ENCODE measurements at regions not wholly inside any gene's neighbourhood (a gene's known extent, or its start where the extent isn't known, plus 50 kb on each side); places are given as distances from the start of the nearest gene placed in this dataset.

GRCh38 chr13:74191410-74191809 is 57.2 kb upstream of the KLF12 start:
- ChIA-PET RAD21 (ENCODE audit: unreplicated experiment) (interaction anchor here (1.0 kb wide), 1 partner anchor 356 kb away, joined by 4 read pairs; no protein-coding TSS in a partner anchor), CTCF (interaction anchor here (2.2 kb wide), 1 partner anchor 24 kb away, joined by 6 read pairs; no protein-coding TSS in a partner anchor), POLR2A (no interaction called here), SMC1A (ENCODE audit: uncharacterized antibody, unreplicated experiment) (no interaction called here)
- H3K27me3 ChIP-seq (replicated peaks in 1 of 2; ENCODE audit: control insufficient read depth in 2 of 2, insufficient read depth in 2 of 2, low read length in 1 of 2) = no peaks in the 10 kb centered on the region
- H4K20me1 ChIP-seq (ENCODE audit: control insufficient read depth, insufficient read depth) = no peaks in the 10 kb centered on the region
- FAIRE-seq = no peak
- H3K4me2 ChIP-seq (ENCODE audit: control insufficient read depth, insufficient read depth) = no peak overlapping the region
- no peak overlapping the region for H2AFZ ChIP-seq (ENCODE audit: control insufficient read depth, low read depth, low read length)
- no peaks in the 10 kb centered on the region for H3K9me3 ChIP-seq (replicated peaks; ENCODE audit: control insufficient read depth, insufficient read depth, low read length)
- H3K4me1 ChIP-seq (ENCODE audit: control insufficient read depth, insufficient read depth, low read length) = no peaks in the 10 kb centered on the region
- H3K4me3 ChIP-seq = no peak overlapping the region
- intact Hi-C loops (cut with micrococcal nuclease; ENCODE audit: unreplicated experiment) = no loop called here
- H3K79me2 ChIP-seq (ENCODE audit: control insufficient read depth, insufficient read depth, low read length) = no peaks in the 10 kb centered on the region
- TF ChIP-seq BCL3 (IDR thresholded peaks at IDR 0.05; ENCODE audit: borderline replicate concordance, insufficient read depth, low read depth, low read length, poor library complexity, severe bottlenecking) (no peak), CHD4 (IDR thresholded peaks at IDR 0.05) (no peak), POLR2A (IDR thresholded peaks at IDR 0.05; ENCODE audit: low read depth, low read length) (no peak), SMARCA5 (IDR thresholded peaks at IDR 0.05) (no peak), DPF2 (IDR thresholded peaks at IDR 0.05) (no peak), SUPT20H (IDR thresholded peaks at IDR 0.05; ENCODE audit: borderline replicate concordance, control insufficient read depth, low read depth, low read length) (no peak), FOXM1 (IDR thresholded peaks at IDR 0.05; ENCODE audit: low read depth, low read length) (no peak), SUZ12 (IDR thresholded peaks at IDR 0.05; ENCODE audit: unreplicated experiment) (no peak), YBX1 (IDR thresholded peaks at IDR 0.05) (no peak), WRNIP1 (IDR thresholded peaks at IDR 0.05; ENCODE audit: borderline replicate concordance, low read depth, low read length) (no peak), ZBTB4 (CRISPR knock-in tag; IDR thresholded peaks at IDR 0.05) (no peak), NR2F1 (conservative IDR thresholded peaks at IDR 0.05) (no peak), HDAC6 (IDR thresholded peaks at IDR 0.05; ENCODE audit: unreplicated experiment) (no peak), ELK1 (IDR thresholded peaks at IDR 0.05; ENCODE audit: low read depth, low read length) (no peak)
- no peaks in the 10 kb centered on the region for H3K36me3 ChIP-seq (ENCODE audit: control insufficient read depth in 2 of 2, insufficient read depth in 2 of 2, low read length in 1 of 2)
- WGBS (ENCODE audit: insufficient coverage, insufficient replicate concordance, low lambda C conversion rate, missing lambda C conversion rate) = 64% methylated on average over 3 of the region's 3 CpGs
- no peak overlapping the region for H3K27ac ChIP-seq (ENCODE audit: control insufficient read depth, insufficient read depth)
- DNase-seq (ENCODE audit: low read depth, low spot score) = no peak
- in situ Hi-C loops (cut with MboI) = no loop called here
- no peak overlapping the region for H3K9ac ChIP-seq (ENCODE audit: control insufficient read depth, insufficient read depth, low read length)
- no peak for ATAC-seq
- BruUV-seq (replicated peaks) = no TSS peak
